Ureter (tissue), 1 donor: ENCODE measurements at regions not wholly inside any gene's neighbourhood (a gene's known extent, or its start where the extent isn't known, plus 50 kb on each side); places are given as distances from the start of the nearest gene placed in this dataset.

Experiments
- DNase-seq: peaks from one replicate; pipeline ENCODE4 v3.0.0-alpha.2; 2020; ENCODE audit warnings: low spot score
- donor health status: DM: yes; HTN: yes; CAD: no.

DNA sequence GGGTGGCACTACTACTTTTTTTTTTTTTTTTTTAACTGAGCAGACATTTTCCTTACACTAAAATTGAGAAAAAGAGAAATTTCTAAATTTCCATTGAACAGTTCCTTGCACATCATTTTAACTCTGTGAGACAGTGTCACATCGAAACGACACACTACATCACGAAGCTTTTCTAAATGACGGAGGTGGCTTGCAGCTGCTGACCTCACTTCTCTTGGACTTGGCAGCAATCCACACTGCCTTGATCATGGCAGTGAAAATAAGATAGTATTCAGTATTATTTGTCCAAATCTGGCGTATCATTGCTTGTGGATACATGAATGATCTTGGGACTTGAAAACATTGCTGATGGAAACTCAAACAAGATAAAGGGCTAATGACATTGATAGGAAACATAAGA, 80.3 kb upstream of the CYYR1 start:
- DNase-seq: no peak

DNA sequence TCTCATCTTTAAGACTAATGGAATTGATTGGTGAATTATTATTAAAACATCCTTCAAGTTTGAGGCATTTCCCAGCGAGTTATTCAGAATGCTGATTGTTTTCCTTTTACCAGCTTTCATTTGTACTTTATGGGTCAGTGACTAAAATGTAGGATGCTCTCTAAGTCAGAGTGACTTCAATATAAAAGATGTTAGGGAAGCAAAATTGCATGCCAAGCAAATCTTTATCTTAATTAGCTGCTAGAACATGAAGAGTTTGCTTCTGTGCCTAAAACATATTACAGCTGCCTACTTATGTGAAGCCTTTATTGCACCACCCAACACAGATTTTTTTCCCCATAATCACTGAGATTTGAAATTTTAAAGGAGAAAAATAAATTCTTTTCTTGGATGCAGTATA, 79.8 kb upstream of the CYYR1 start:
- DNase-seq: no peak

DNA sequence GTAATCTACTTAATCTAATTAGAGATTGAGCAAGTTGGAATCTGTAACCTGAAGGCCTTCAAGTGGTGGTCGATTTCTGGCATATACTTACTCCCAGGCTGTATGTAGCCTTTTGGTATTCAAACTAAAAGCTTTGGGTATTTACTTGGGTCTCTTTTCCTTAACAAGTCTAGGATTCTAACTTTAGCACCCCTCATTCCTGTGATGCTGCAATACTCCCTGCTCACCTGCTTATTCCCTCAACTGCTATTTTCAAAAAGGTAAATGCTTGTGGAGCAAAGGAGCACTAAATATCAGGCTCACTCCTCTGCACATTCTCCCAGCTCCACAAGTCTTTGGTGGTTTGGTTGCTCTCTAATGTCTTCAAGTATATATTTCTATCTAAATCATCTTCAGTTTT, 68.0 kb upstream of the CYYR1 start:
- DNase-seq: no peak

DNA sequence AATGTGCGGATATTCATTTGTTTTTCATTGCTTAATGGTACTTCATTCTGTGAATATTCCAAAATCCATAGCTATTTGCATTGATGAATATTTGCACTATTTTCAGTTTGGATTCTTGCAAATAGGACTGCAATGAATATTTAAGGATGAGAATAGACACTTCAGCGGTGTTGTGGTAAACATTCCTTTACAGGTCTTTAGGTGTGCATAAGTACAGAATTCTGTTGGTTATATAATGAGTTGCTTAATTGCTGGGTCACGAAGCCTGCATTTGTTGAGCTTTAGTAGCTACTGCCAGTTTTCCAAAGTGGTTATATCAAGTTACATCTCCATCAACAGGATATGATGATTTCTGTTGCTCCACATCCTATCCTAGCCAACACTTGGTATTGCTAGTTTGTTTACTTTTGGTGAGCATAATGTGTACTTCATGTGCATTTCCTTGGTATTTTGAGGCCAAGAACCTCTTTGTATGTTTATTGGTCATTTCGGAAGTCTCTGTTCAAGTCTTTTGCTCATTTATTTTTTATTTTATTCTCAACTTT, 64.2 kb upstream of the CYYR1 start:
- DNase-seq: no peak

DNA sequence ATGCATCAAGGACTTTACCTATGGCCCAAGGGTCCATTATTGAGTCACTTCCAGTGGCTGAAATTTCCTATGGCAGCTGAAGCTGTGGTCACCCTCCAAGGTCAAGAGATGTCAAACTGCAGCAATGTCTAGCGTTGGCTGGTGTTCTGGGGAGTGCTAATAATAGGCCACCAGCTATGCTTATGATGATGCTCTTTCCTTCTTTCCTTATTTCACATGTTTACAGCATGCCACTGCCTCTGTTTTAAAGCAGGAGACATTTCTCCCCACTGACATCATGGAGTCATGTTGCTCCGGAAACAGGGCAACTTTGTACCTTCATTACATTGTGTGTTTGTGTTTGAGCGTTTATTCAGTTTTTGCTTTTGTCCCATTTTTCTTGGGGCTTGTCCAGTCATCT, 62.6 kb upstream of the CYYR1 start:
- DNase-seq: no peak

DNA sequence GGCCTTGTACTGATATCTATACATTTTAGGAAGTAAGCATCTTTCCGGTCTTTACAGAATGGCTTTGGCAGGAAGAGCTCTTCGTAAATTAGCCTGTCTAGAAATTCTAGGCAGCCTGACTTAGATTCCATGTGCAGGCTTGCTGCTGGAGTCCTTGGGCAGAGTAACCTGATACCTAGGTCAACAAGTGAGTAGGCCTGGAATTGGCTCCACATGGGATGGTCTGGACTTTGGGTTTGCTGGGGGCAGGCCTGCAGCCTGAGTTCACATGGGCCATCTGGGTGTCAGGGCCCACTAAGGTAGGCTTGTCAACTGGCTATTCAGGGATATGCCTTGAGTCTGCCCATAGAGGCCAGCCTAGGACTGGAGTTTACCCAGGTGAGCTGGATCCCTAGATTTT, 59.6 kb upstream of the CYYR1 start:
- no peak for DNase-seq

DNA sequence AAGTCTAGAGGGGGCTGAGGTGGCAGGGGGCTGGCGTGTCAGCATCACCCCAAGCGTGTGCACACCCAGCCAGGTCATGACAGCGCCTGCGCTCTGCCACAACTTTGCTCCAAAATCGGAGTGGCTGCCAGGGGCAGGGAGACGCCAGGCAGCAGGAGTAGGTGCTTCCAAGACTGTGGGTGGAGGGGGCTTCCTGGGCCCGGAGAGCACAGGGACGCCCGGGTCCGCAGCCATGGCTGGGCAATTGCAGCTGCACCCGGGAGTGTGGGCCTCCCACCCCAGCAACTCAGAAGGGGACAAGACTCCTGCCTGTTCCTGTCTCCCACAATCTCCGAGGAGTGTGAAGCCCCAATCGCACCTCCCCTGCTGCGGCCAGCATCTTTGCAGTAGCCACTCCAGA, 53.1 kb upstream of the CYYR1 start:
- no peak for DNase-seq

DNA sequence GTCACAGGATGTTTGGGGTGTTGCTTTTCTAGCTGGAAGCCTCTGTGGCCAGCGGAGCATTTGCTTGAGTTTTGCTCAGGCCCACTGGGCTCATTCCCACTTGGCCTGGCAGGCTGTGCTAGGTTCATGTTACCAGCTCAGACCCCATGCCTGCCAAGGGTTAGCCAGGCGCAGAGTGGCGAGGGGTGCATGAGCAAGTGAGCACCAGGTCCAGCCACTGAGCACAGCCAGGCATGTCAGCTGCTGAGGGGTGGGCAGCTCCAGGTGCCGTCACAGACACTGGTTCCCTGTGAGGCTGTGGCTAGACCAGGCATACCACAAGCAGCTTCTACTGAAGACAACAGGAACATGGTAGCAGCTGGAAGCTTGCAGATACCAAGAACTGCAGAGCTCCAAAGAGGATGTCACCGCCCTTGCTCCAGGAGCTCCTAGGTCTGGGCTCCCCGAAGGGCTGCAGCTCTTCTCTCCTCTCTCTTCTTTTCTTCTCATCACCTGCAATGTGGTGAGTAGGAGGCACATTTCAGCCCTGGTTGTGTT, 52.0 kb upstream of the CYYR1 start:
- no peak for DNase-seq
